Naive thymus-derived CD4-positive, alpha-beta T cell (primary cell): ENCODE measurements at regions not wholly inside any gene's neighbourhood (a gene's known extent, or its start where the extent isn't known, plus 50 kb on each side); places are given as distances from the start of the nearest gene placed in this dataset.
"Not testable (repeated sequence)": the region's sequence is repeated elsewhere in the genome, so short reads cannot be mapped to it uniquely, and the experiment has no call there.

Experiments used
- ATAC-seq: fragments of 150-1000 bp; cut with Tn5 transposase; 2 replicates; pipeline ENCODE4 v1.10.0; 2021; ENCODE audit warnings: mild to moderate bottlenecking, moderate library complexity
- CTCF ChIA-PET: fragments of 350-600 bp; sonication (Branson Sonifier 250); formaldehyde crosslinking; loops from one replicate; lab custom pipeline; 2021; ENCODE audit warnings: antibody characterized with exemption; lab: Charles Lee
- POLR2A ChIA-PET: fragments of 350-600 bp; sonication (Branson Sonifier 250); formaldehyde crosslinking; loops from one replicate; lab custom pipeline; 2021; ENCODE audit warnings: antibody characterized with exemption, inconsistent platforms; lab: Charles Lee
- DNase-seq, 9 donors: peaks; one replicate each; pipeline versions ENCODE4 v3.0.0 to v3.0.0-alpha.2; 2020 to 2022; ENCODE audit warnings: mixed read lengths in 1 of 9
- H3K27ac ChIP-seq: one replicate; pipeline ENCODE4 v1.7.0; 2013; ENCODE audit warnings: mild to moderate bottlenecking, low read depth, low read length, moderate library complexity
- H3K27me3 ChIP-seq, 2 donors: one replicate each; pipeline ENCODE4 v1.7.0; 2013; ENCODE audit warnings: low read length in 2 of 2, mild to moderate bottlenecking in 2 of 2, moderate library complexity in 2 of 2; ENCODE audit not compliant: control insufficient read depth in 2 of 2, insufficient read depth in 2 of 2
- H3K36me3 ChIP-seq, 3 experiments: 1 replicate in 2 of 3; 2 replicates in 1 of 3; pipeline ENCODE4 v1.7.0; 2013; ENCODE audit warnings: low read length in 3 of 3, mild to moderate bottlenecking in 3 of 3, moderate library complexity in 1 of 3; ENCODE audit not compliant: insufficient read depth in 3 of 3, control insufficient read depth in 2 of 3
- H3K4me1 ChIP-seq, 2 donors: one replicate each; pipeline ENCODE4 v1.7.0; 2013; ENCODE audit warnings: low read length in 2 of 2, mild to moderate bottlenecking in 2 of 2, moderate library complexity in 1 of 2; ENCODE audit not compliant: control insufficient read depth in 2 of 2, insufficient read depth in 2 of 2
- H3K4me3 ChIP-seq: 2 replicates; pipeline ENCODE4 v1.7.0; 2013; ENCODE audit warnings: mild to moderate bottlenecking, low read length
- H3K9me3 ChIP-seq, 3 experiments: 1 replicate in 2 of 3; 2 replicates in 1 of 3; pipeline ENCODE4 v1.7.0; 2013; ENCODE audit warnings: low read length in 3 of 3; ENCODE audit not compliant: control insufficient read depth in 2 of 3
- H3K27ac Mint-ChIP-seq, 9 donors: one replicate each; pipeline ENCODE4 v1.8.0; 2020 to 2022; ENCODE audit warnings: mixed read lengths in 9 of 9, mild to moderate bottlenecking in 8 of 9, moderate library complexity in 5 of 9, inconsistent platforms in 2 of 9
- H3K27me3 Mint-ChIP-seq, 5 donors: one replicate each; pipeline ENCODE4 v1.8.0; 2021 to 2022; ENCODE audit warnings: mixed read lengths in 5 of 5, mild to moderate bottlenecking in 1 of 5
- H3K36me3 Mint-ChIP-seq, 5 donors: one replicate each; pipeline ENCODE4 v1.8.0; 2020 to 2022; ENCODE audit warnings: mixed read lengths in 5 of 5, mild to moderate bottlenecking in 3 of 5, inconsistent platforms in 1 of 5
- H3K4me1 Mint-ChIP-seq, 7 donors: one replicate each; pipeline ENCODE4 v1.8.0; 2020 to 2022; ENCODE audit warnings: mixed read lengths in 7 of 7, mild to moderate bottlenecking in 3 of 7, inconsistent platforms in 1 of 7
- H3K4me3 Mint-ChIP-seq, 10 donors: one replicate each; pipeline ENCODE4 v1.8.0; 2020 to 2022; ENCODE audit warnings: mild to moderate bottlenecking in 10 of 10, mixed read lengths in 10 of 10, moderate library complexity in 6 of 10, inconsistent platforms in 2 of 10
- H3K9me3 Mint-ChIP-seq, 11 donors: one replicate each; pipeline ENCODE4 v1.8.0; 2020 to 2022; ENCODE audit warnings: mixed read lengths in 11 of 11, mild to moderate bottlenecking in 4 of 11, inconsistent platforms in 1 of 11, moderate library complexity in 1 of 11
- intact Hi-C, 2 donors: fragments of 100-400 bp; cut with micrococcal nuclease; formaldehyde crosslinking; loops; one replicate each; pipeline ENCODE4 v1.15.1; 2023

GRCh38 chrX:24139-24538 is 257.0 kb upstream of the PLCXD1 start:
- H3K9me3 ChIP-seq, H3K27me3 ChIP-seq, H3K4me3 ChIP-seq, DNase-seq, H3K36me3 ChIP-seq, H3K4me1 ChIP-seq, H3K4me3 Mint-ChIP-seq, intact Hi-C loops, H3K27me3 Mint-ChIP-seq, H3K9me3 Mint-ChIP-seq, H3K4me1 Mint-ChIP-seq, POLR2A ChIA-PET, H3K27ac ChIP-seq, CTCF ChIA-PET, ATAC-seq, H3K36me3 Mint-ChIP-seq, H3K27ac Mint-ChIP-seq: not testable (repeated sequence)
